Panc1 (cell line): ENCODE measurements at regions not wholly inside any gene's neighbourhood (a gene's known extent, or its start where the extent isn't known, plus 50 kb on each side); places are given as distances from the start of the nearest gene placed in this dataset.
A peak's percentile ranks its signal among the peaks of the same experiment; 100 is the strongest.

ENCODE experiments used
- ATAC-seq: fragments of 200-7000 bp; cut with Tn5 transposase; 2 replicates; pipeline ENCODE4 v1.9.1; 2020; ENCODE audit warnings: mild to moderate bottlenecking, moderate library complexity
- BruUV-seq: library from RNA; stranded (reverse); fragments of 400-500 nt; replicated peaks from 2 replicates; lab custom pipeline; 2021; lab: Mats Ljungman, UMichigan
- CTCF ChIA-PET: fragments of 300-600 bp; sonication (Branson Sonifier 250); formaldehyde crosslinking; loops from one replicate; lab custom pipeline; 2022; ENCODE audit warnings: antibody characterized with exemption; lab: Charles Lee
- POLR2A ChIA-PET: fragments of 300-600 bp; sonication (Branson Sonifier 250); formaldehyde crosslinking; loops from one replicate; lab custom pipeline; 2022; ENCODE audit warnings: antibody characterized with exemption; lab: Charles Lee
- DNase-seq: peaks from one replicate; pipeline ENCODE4 v3.0.0-alpha.2; 2010; ENCODE audit warnings: low read depth, low spot score
- H3K27ac ChIP-seq: 2 replicates; pipeline ENCODE4 v1.5.1; 2011; ENCODE audit warnings: mild to moderate bottlenecking, low read length, inconsistent platforms
- H3K27me3 ChIP-seq: fragments of 200-500 bp; sonication (Bioruptor generic); 2 replicates; pipeline ENCODE4 v1.6.0; 2014; ENCODE audit warnings: low read length, inconsistent platforms; ENCODE audit not compliant: control insufficient read depth, insufficient read depth
- H3K36me3 ChIP-seq: fragments of 200-500 bp; sonication (Bioruptor generic); 2 replicates; pipeline ENCODE4 v1.5.1; 2014; ENCODE audit warnings: inconsistent platforms, mild to moderate bottlenecking, low read length, moderate library complexity; ENCODE audit not compliant: control insufficient read depth, insufficient read depth
- H3K4me1 ChIP-seq: 2 replicates; pipeline ENCODE4 v1.5.1; 2011; ENCODE audit warnings: inconsistent platforms, mild to moderate bottlenecking, low read length, moderate library complexity; ENCODE audit not compliant: control insufficient read depth, insufficient read depth
- H3K4me3 ChIP-seq, 2 experiments: 2 replicates each; pipeline ENCODE4 v1.5.1; 2011 to 2012; ENCODE audit warnings: low read depth in 2 of 2, low read length in 2 of 2, mild to moderate bottlenecking in 2 of 2, inconsistent platforms in 1 of 2, moderate library complexity in 1 of 2
- H3K9me3 ChIP-seq: fragments of 200-500 bp; sonication (Bioruptor generic); 2 replicates; pipeline ENCODE4 v1.5.1; 2014; ENCODE audit warnings: low read depth, mild to moderate bottlenecking, inconsistent platforms, low read length, moderate library complexity; ENCODE audit not compliant: control insufficient read depth, insufficient read depth
- POLR2AphosphoS5 ChIP-seq: IDR thresholded peaks from 2 replicates; pipeline ENCODE4 v1.6.1; 2012; ENCODE audit warnings: mild to moderate bottlenecking, low read depth, low read length, moderate library complexity
- SIN3A ChIP-seq: IDR thresholded peaks from 2 replicates; pipeline ENCODE4 v1.6.1; 2012; ENCODE audit warnings: low read depth, mild to moderate bottlenecking, low read length, moderate library complexity, borderline replicate concordance; ENCODE audit not compliant: insufficient read depth
- TCF7L2 ChIP-seq: IDR thresholded peaks from 2 replicates; pipeline ENCODE4 v1.6.1; 2011; ENCODE audit warnings: mild to moderate bottlenecking, low read depth, low read length, inconsistent platforms
- in situ Hi-C: cut with HindIII; loops from 2 replicates; pipeline ENCODE4 v1.10.0; 2016; ENCODE audit warnings: low sequenced_read_pairs, low pct_unique_long_range_greater_than_20kb
- intact Hi-C: fragments of 100-400 bp; cut with micrococcal nuclease; formaldehyde crosslinking; loops from one replicate; pipeline ENCODE4 v1.10.0; 2022; ENCODE audit not compliant: unreplicated experiment
- TF ChIP-seq, protein P1 (sequence below), 2 experiments: IDR thresholded peaks; 2 replicates each; pipeline ENCODE4 v1.6.1; 2011 to 2012; ENCODE audit warnings: low read depth in 2 of 2, control low read depth in 1 of 2, low read length in 1 of 2, mild to moderate bottlenecking in 1 of 2, moderate library complexity in 1 of 2; ENCODE audit not compliant: insufficient read depth in 1 of 2
- TF ChIP-seq, protein P2 (sequence below): fragments of 450-650 bp; IDR thresholded peaks from 2 replicates; pipeline ENCODE4 v1.5.1; 2017; ENCODE audit warnings: mild to moderate bottlenecking

DNA sequence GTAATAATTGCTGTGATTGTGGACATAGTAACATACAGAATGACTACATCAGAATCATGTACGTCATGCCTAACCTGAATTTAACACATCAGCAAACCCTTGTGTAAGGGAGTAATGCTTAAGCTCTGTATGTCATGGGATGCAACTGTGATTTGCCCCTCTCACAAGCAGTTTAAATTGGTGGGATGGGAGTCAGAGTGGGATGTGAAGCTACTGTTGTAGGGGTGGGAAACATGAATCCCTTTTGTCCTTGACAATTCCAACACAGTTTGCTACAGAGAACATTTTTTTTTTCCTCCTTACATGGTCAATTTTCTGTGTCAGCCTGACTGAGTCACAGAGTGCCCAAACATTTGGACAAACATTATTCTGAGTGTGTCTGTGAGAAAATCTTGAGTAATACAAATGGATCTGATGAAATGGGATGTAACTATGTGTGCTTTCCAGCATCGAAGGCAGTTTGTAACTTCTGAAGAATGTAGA, 392.8 kb downstream of the GPM6A start:
- in situ Hi-C loops (no loop called here), intact Hi-C loops (no loop called here)
- Histone ChIP-seq H3K9me3 (no peaks in the 10 kb centered on the region; the same call in 1 of the 2 replicates), H3K4me1 (no peaks in the 10 kb centered on the region), H3K4me3 (no peak overlapping the region), H3K36me3 (no peaks in the 10 kb centered on the region), H3K27me3 (no peaks in the 10 kb centered on the region), H3K27ac (no peak overlapping the region)
- ChIA-PET CTCF (no interaction called here), POLR2A (interaction anchor here (0.6 kb wide), 1 partner anchor 90 kb away, joined by 3 read pairs; no protein-coding TSS in a partner anchor)
- TF ChIP-seq, protein P1, sequence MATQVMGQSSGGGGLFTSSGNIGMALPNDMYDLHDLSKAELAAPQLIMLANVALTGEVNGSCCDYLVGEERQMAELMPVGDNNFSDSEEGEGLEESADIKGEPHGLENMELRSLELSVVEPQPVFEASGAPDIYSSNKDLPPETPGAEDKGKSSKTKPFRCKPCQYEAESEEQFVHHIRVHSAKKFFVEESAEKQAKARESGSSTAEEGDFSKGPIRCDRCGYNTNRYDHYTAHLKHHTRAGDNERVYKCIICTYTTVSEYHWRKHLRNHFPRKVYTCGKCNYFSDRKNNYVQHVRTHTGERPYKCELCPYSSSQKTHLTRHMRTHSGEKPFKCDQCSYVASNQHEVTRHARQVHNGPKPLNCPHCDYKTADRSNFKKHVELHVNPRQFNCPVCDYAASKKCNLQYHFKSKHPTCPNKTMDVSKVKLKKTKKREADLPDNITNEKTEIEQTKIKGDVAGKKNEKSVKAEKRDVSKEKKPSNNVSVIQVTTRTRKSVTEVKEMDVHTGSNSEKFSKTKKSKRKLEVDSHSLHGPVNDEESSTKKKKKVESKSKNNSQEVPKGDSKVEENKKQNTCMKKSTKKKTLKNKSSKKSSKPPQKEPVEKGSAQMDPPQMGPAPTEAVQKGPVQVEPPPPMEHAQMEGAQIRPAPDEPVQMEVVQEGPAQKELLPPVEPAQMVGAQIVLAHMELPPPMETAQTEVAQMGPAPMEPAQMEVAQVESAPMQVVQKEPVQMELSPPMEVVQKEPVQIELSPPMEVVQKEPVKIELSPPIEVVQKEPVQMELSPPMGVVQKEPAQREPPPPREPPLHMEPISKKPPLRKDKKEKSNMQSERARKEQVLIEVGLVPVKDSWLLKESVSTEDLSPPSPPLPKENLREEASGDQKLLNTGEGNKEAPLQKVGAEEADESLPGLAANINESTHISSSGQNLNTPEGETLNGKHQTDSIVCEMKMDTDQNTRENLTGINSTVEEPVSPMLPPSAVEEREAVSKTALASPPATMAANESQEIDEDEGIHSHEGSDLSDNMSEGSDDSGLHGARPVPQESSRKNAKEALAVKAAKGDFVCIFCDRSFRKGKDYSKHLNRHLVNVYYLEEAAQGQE (IDR thresholded peaks at IDR 0.05; ENCODE audit: insufficient read depth in 1 of 2, low read depth in 2 of 2, low read length in 1 of 2), result no peak
- TF ChIP-seq SIN3A (no peak), POLR2AphosphoS5 (no peak), TCF7L2 (no peak)
- TF ChIP-seq, protein P2, sequence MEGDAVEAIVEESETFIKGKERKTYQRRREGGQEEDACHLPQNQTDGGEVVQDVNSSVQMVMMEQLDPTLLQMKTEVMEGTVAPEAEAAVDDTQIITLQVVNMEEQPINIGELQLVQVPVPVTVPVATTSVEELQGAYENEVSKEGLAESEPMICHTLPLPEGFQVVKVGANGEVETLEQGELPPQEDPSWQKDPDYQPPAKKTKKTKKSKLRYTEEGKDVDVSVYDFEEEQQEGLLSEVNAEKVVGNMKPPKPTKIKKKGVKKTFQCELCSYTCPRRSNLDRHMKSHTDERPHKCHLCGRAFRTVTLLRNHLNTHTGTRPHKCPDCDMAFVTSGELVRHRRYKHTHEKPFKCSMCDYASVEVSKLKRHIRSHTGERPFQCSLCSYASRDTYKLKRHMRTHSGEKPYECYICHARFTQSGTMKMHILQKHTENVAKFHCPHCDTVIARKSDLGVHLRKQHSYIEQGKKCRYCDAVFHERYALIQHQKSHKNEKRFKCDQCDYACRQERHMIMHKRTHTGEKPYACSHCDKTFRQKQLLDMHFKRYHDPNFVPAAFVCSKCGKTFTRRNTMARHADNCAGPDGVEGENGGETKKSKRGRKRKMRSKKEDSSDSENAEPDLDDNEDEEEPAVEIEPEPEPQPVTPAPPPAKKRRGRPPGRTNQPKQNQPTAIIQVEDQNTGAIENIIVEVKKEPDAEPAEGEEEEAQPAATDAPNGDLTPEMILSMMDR, result no peak
- BruUV-seq, result no TSS peak
- ATAC-seq (no peak), DNase-seq (peak; percentile 93)

GRCh38 chr4:175421506-175421905, 390.6 kb downstream of the GPM6A start:
- ATAC-seq, result no peak
- H3K27ac ChIP-seq, result no peak overlapping the region
- BruUV-seq, result no TSS peak
- DNase-seq, result peak; percentile 30
- H3K36me3 ChIP-seq, result no peaks in the 10 kb centered on the region
- no peaks in the 10 kb centered on the region for H3K27me3 ChIP-seq
- in situ Hi-C loops, result no loop called here
- no peaks in the 10 kb centered on the region for H3K4me1 ChIP-seq
- TF ChIP-seq, protein P2, result no peak
- TF ChIP-seq TCF7L2 (no peak), POLR2AphosphoS5 (no peak), SIN3A (no peak)
- TF ChIP-seq, protein P1 (IDR thresholded peaks at IDR 0.05; ENCODE audit: insufficient read depth in 1 of 2, low read depth in 2 of 2, low read length in 1 of 2), result no peak
- no peak overlapping the region for H3K4me3 ChIP-seq
- POLR2A ChIA-PET, result no interaction called here
- intact Hi-C loops, result no loop called here
- CTCF ChIA-PET, result no interaction called here
- H3K9me3 ChIP-seq, result no peaks in the 10 kb centered on the region; the same call in 1 of the 2 replicates
